ENCODE measurements at regions not wholly inside any gene's neighbourhood (a gene's known extent, or its start where the extent isn't known, plus 50 kb on each side); places are given as distances from the start of the nearest gene placed in this dataset.

- no peak overlapping the region for H3K14ac ChIP-seq (ENCODE audit: low read length)
- H3K27ac ChIP-seq (ENCODE audit: low read depth, low read length) = no peak overlapping the region
- no CpG with 5 or more reads among the region's 3 CpGs for WGBS (ENCODE audit: extremely low coverage, insufficient coverage, insufficient read length)
- no peak overlapping the region for H2BK12ac ChIP-seq (ENCODE audit: low read length)
- no peak overlapping the region for H4K91ac ChIP-seq (ENCODE audit: low read depth, low read length)
- H2BK5ac ChIP-seq (ENCODE audit: low read depth, low read length, poor library complexity) = no peak overlapping the region
- H2AFZ ChIP-seq (ENCODE audit: insufficient read depth, low read length, poor library complexity) = no peak overlapping the region
- H3K18ac ChIP-seq (ENCODE audit: low read length) = no peak overlapping the region
- H3K4me2 ChIP-seq (ENCODE audit: low read length) = no peak overlapping the region
- H3K4me1 ChIP-seq (ENCODE audit: control insufficient read depth in 1 of 2, insufficient read depth in 2 of 2, low read length in 2 of 2) = no peaks in the 10 kb centered on the region
- H3K9me3 ChIP-seq (ENCODE audit: insufficient read depth, low read depth, low read length) = no peaks in the 10 kb centered on the region
- H3K23ac ChIP-seq (ENCODE audit: low read length) = no peak overlapping the region
- no peak overlapping the region for H4K8ac ChIP-seq (ENCODE audit: low read depth, low read length)
- no peaks in the 10 kb centered on the region for H3K79me1 ChIP-seq (ENCODE audit: low read length)
- no peak for DNase-seq
- no peaks in the 10 kb centered on the region for H3K27me3 ChIP-seq (ENCODE audit: insufficient read depth, low read length)
- no peak overlapping the region for H3K4me3 ChIP-seq (ENCODE audit: low read depth, low read length)
- no peaks in the 10 kb centered on the region for H3K79me2 ChIP-seq (ENCODE audit: control insufficient read depth, insufficient read depth, low read length, poor library complexity)
- no peaks in the 10 kb centered on the region for H3K36me3 ChIP-seq (ENCODE audit: control insufficient read depth in 1 of 2, insufficient read depth in 2 of 2, low read length in 2 of 2)
- no peak overlapping the region for H3K9ac ChIP-seq (ENCODE audit: low read length)
- no peak overlapping the region for H2BK120ac ChIP-seq (ENCODE audit: insufficient read depth, low read length, poor library complexity)
- no peak overlapping the region for H2AK5ac ChIP-seq (ENCODE audit: low read length)
- H3K4ac ChIP-seq (ENCODE audit: low read depth, low read length) = no peak overlapping the region
- no peak overlapping the region for H4K12ac ChIP-seq (ENCODE audit: low read depth, low read length)
These were observed 428.2 kb upstream of the CTNND2 start for GRCh38 chr5:12332480-12332879.

GRCh38 chr5:12330993-12331588 lies 426.8 kb upstream of the CTNND2 start:
- no peaks in the 10 kb centered on the region for H3K27me3 ChIP-seq (ENCODE audit: insufficient read depth, low read length)
- no peak overlapping the region for H3K27ac ChIP-seq (ENCODE audit: low read depth, low read length)
- H2AFZ ChIP-seq (ENCODE audit: insufficient read depth, low read length, poor library complexity) = no peak overlapping the region
- H3K18ac ChIP-seq (ENCODE audit: low read length) = no peak overlapping the region
- no peaks in the 10 kb centered on the region for H3K4me1 ChIP-seq (ENCODE audit: control insufficient read depth in 1 of 2, insufficient read depth in 2 of 2, low read length in 2 of 2)
- H4K8ac ChIP-seq (ENCODE audit: low read depth, low read length) = no peak overlapping the region
- no peak overlapping the region for H2BK5ac ChIP-seq (ENCODE audit: low read depth, low read length, poor library complexity)
- H4K12ac ChIP-seq (ENCODE audit: low read depth, low read length) = no peak overlapping the region
- DNase-seq = no peak
- WGBS (ENCODE audit: extremely low coverage, insufficient coverage, insufficient read length) = no CpG with 5 or more reads among the region's 9 CpGs
- H3K9me3 ChIP-seq (ENCODE audit: insufficient read depth, low read depth, low read length) = no peaks in the 10 kb centered on the region
- no peak overlapping the region for H3K4ac ChIP-seq (ENCODE audit: low read depth, low read length)
- no peak overlapping the region for H3K23ac ChIP-seq (ENCODE audit: low read length)
- no peak overlapping the region for H2BK120ac ChIP-seq (ENCODE audit: insufficient read depth, low read length, poor library complexity)
- H2BK12ac ChIP-seq (ENCODE audit: low read length) = no peak overlapping the region
- H2AK5ac ChIP-seq (ENCODE audit: low read length) = no peak overlapping the region
- no peaks in the 10 kb centered on the region for H3K79me2 ChIP-seq (ENCODE audit: control insufficient read depth, insufficient read depth, low read length, poor library complexity)
- H3K36me3 ChIP-seq (ENCODE audit: control insufficient read depth in 1 of 2, insufficient read depth in 2 of 2, low read length in 2 of 2) = no peaks in the 10 kb centered on the region
- H3K4me3 ChIP-seq (ENCODE audit: low read depth, low read length) = no peak overlapping the region
- H4K91ac ChIP-seq (ENCODE audit: low read depth, low read length) = no peak overlapping the region
- no peak overlapping the region for H3K14ac ChIP-seq (ENCODE audit: low read length)
- no peak overlapping the region for H3K4me2 ChIP-seq (ENCODE audit: low read length)
- H3K9ac ChIP-seq (ENCODE audit: low read length) = no peak overlapping the region
- H3K79me1 ChIP-seq (ENCODE audit: low read length) = no peaks in the 10 kb centered on the region

- no peaks in the 10 kb centered on the region for H3K79me1 ChIP-seq (ENCODE audit: low read length)
- H3K27ac ChIP-seq (ENCODE audit: low read depth, low read length) = no peak overlapping the region
- no peaks in the 10 kb centered on the region for H3K4me1 ChIP-seq (ENCODE audit: control insufficient read depth in 1 of 2, insufficient read depth in 2 of 2, low read length in 2 of 2)
- no peak overlapping the region for H3K9ac ChIP-seq (ENCODE audit: low read length)
- H3K4me2 ChIP-seq (ENCODE audit: low read length) = no peak overlapping the region
- no peaks in the 10 kb centered on the region for H3K9me3 ChIP-seq (ENCODE audit: insufficient read depth, low read depth, low read length)
- H3K23ac ChIP-seq (ENCODE audit: low read length) = no peak overlapping the region
- H3K18ac ChIP-seq (ENCODE audit: low read length) = no peak overlapping the region
- no peak overlapping the region for H4K12ac ChIP-seq (ENCODE audit: low read depth, low read length)
- no peaks in the 10 kb centered on the region for H3K27me3 ChIP-seq (ENCODE audit: insufficient read depth, low read length)
- no peak overlapping the region for H2BK5ac ChIP-seq (ENCODE audit: low read depth, low read length, poor library complexity)
- H4K91ac ChIP-seq (ENCODE audit: low read depth, low read length) = no peak overlapping the region
- no peaks in the 10 kb centered on the region for H3K79me2 ChIP-seq (ENCODE audit: control insufficient read depth, insufficient read depth, low read length, poor library complexity)
- no peak overlapping the region for H4K8ac ChIP-seq (ENCODE audit: low read depth, low read length)
- H3K4ac ChIP-seq (ENCODE audit: low read depth, low read length) = no peak overlapping the region
- H2BK120ac ChIP-seq (ENCODE audit: insufficient read depth, low read length, poor library complexity) = no peak overlapping the region
- DNase-seq = no peak
- no peak overlapping the region for H3K14ac ChIP-seq (ENCODE audit: low read length)
- no CpG with 5 or more reads among the region's 4 CpGs for WGBS (ENCODE audit: extremely low coverage, insufficient coverage, insufficient read length)
- H2BK12ac ChIP-seq (ENCODE audit: low read length) = no peak overlapping the region
- no peak overlapping the region for H3K4me3 ChIP-seq (ENCODE audit: low read depth, low read length)
- H3K36me3 ChIP-seq (ENCODE audit: control insufficient read depth in 1 of 2, insufficient read depth in 2 of 2, low read length in 2 of 2) = no peaks in the 10 kb centered on the region
- H2AK5ac ChIP-seq (ENCODE audit: low read length) = no peak overlapping the region
- no peak overlapping the region for H2AFZ ChIP-seq (ENCODE audit: insufficient read depth, low read length, poor library complexity)
These were observed 426.1 kb upstream of the CTNND2 start for GRCh38 chr5:12330381-12330780.

- WGBS (ENCODE audit: extremely low coverage, insufficient coverage, insufficient read length) = no CpG with 5 or more reads among the region's 7 CpGs
- no peak overlapping the region for H4K91ac ChIP-seq (ENCODE audit: low read depth, low read length)
These were observed 419.5 kb upstream of the CTNND2 start for GRCh38 chr5:12323637-12324229.

More at GRCh38 chr5:12323637-12324229, 419.5 kb upstream of the CTNND2 start:
- peaks cover 3% of the 10 kb centered on the region for H3K9me3 ChIP-seq (ENCODE audit: insufficient read depth, low read depth, low read length)
- H4K8ac ChIP-seq (ENCODE audit: low read depth, low read length) = no peak overlapping the region
- no peak overlapping the region for H3K4me3 ChIP-seq (ENCODE audit: low read depth, low read length)
- H3K23ac ChIP-seq (ENCODE audit: low read length) = no peak overlapping the region
- peaks cover 7 to 11% of the 10 kb centered on the region in 2 experiments for H3K4me1 ChIP-seq (ENCODE audit: control insufficient read depth in 1 of 2, insufficient read depth in 2 of 2, low read length in 2 of 2)
- no peak overlapping the region for H3K9ac ChIP-seq (ENCODE audit: low read length)
- H4K12ac ChIP-seq (ENCODE audit: low read depth, low read length) = no peak overlapping the region
- H3K36me3 ChIP-seq (ENCODE audit: control insufficient read depth in 1 of 2, insufficient read depth in 2 of 2, low read length in 2 of 2) = no peaks in the 10 kb centered on the region
- H3K27ac ChIP-seq (ENCODE audit: low read depth, low read length) = no peak overlapping the region
- no peak overlapping the region for H2AFZ ChIP-seq (ENCODE audit: insufficient read depth, low read length, poor library complexity)
- no peak overlapping the region for H2BK5ac ChIP-seq (ENCODE audit: low read depth, low read length, poor library complexity)
- no peak overlapping the region for H3K4ac ChIP-seq (ENCODE audit: low read depth, low read length)
- no peak overlapping the region for H3K18ac ChIP-seq (ENCODE audit: low read length)
- H3K4me2 ChIP-seq (ENCODE audit: low read length) = no peak overlapping the region
- H2BK12ac ChIP-seq (ENCODE audit: low read length) = no peak overlapping the region
- H3K14ac ChIP-seq (ENCODE audit: low read length) = no peak overlapping the region
- H2BK120ac ChIP-seq (ENCODE audit: insufficient read depth, low read length, poor library complexity) = no peak overlapping the region
- no peaks in the 10 kb centered on the region for H3K79me1 ChIP-seq (ENCODE audit: low read length)
- H2AK5ac ChIP-seq (ENCODE audit: low read length) = no peak overlapping the region
- no peaks in the 10 kb centered on the region for H3K79me2 ChIP-seq (ENCODE audit: control insufficient read depth, insufficient read depth, low read length, poor library complexity)
- H3K27me3 ChIP-seq (ENCODE audit: insufficient read depth, low read length) = no peaks in the 10 kb centered on the region
- no peak for DNase-seq

Measured in trophoblast cell (in vitro differentiated cells and primary cell).